ENCODE measurements at regions not wholly inside any gene's neighbourhood (a gene's known extent, or its start where the extent isn't known, plus 50 kb on each side); places are given as distances from the start of the nearest gene placed in this dataset.

- no peak for ATAC-seq
- DNase-seq, result no peak
- no peaks in the 10 kb centered on the region for H3K9me3 ChIP-seq
- 74% methylated on average over 10 of the region's 10 CpGs for WGBS (ENCODE audit: insufficient coverage, low coverage, low lambda C conversion rate, missing lambda C conversion rate)
- intact Hi-C loops (cut with DNase I), result no loop called here
- H3K4me3 ChIP-seq, result no peak overlapping the region
- TF ChIP-seq CTCF (IDR thresholded peaks at IDR 0.05) (no peak), POLR2A (IDR thresholded peaks at IDR 0.05) (no peak)
- H3K27ac ChIP-seq, result no peak overlapping the region
- no peaks in the 10 kb centered on the region for H3K27me3 ChIP-seq
- H3K36me3 ChIP-seq, result no peaks in the 10 kb centered on the region
- no peaks in the 10 kb centered on the region for H3K4me1 ChIP-seq
Observed at GRCh38 chr14:86574051-86574777, 1044.3 kb downstream of the FLRT2 start.

- H3K4me1 ChIP-seq, result no peaks in the 10 kb centered on the region
- no peak for ATAC-seq
- H3K36me3 ChIP-seq, result no peaks in the 10 kb centered on the region
- intact Hi-C loops (cut with DNase I), result no loop called here
- TF ChIP-seq POLR2A (IDR thresholded peaks at IDR 0.05) (no peak), CTCF (IDR thresholded peaks at IDR 0.05) (no peak)
- no peak overlapping the region for H3K4me3 ChIP-seq
- no peaks in the 10 kb centered on the region for H3K9me3 ChIP-seq
- no peaks in the 10 kb centered on the region for H3K27me3 ChIP-seq
- no peak for DNase-seq
- H3K27ac ChIP-seq, result no peak overlapping the region
Observed at GRCh38 chr14:86570371-86570770, 1040.4 kb downstream of the FLRT2 start.

DNA sequence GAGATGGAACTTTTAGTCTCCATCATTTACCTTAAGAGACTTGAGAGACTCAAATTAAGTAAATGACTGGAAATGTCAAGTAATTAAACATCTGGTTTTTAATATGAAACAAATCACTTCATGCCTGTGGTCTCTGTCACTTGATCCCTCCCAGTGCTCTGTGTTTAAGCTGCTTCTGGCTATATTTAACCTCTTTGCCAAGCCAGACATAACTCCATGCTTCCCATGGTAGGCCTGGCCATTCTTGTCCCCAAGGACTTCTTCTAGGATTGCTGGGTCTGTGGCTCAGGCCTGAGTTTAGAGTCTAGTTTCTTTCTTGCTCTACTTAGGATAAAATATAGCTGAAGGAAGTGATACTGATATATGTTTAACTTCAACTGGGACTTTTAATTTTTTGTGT lies 1013.6 kb downstream of the FLRT2 start:
- H3K27me3 ChIP-seq, result no peaks in the 10 kb centered on the region
- no peak for DNase-seq
- no peak for TF ChIP-seq POLR2A (IDR thresholded peaks at IDR 0.05)
- TF ChIP-seq CTCF (IDR thresholded peaks at IDR 0.05), result no peak
- H3K9me3 ChIP-seq, result no peaks in the 10 kb centered on the region
- no peak overlapping the region for H3K27ac ChIP-seq
- no peak for ATAC-seq
- H3K4me1 ChIP-seq, result no peaks in the 10 kb centered on the region
- no peaks in the 10 kb centered on the region for H3K36me3 ChIP-seq
- no peak overlapping the region for H3K4me3 ChIP-seq
- intact Hi-C loops (cut with DNase I), result no loop called here

GRCh38 chr14:86541972-86542371 lies 1012.0 kb downstream of the FLRT2 start:
- H3K4me1 ChIP-seq, result no peaks in the 10 kb centered on the region
- WGBS (ENCODE audit: insufficient coverage, low coverage, low lambda C conversion rate, missing lambda C conversion rate), result 52% methylated on average over 4 of the region's 4 CpGs
- no peaks in the 10 kb centered on the region for H3K27me3 ChIP-seq
- no peak for ATAC-seq
- H3K27ac ChIP-seq, result no peak overlapping the region
- no peaks in the 10 kb centered on the region for H3K36me3 ChIP-seq
- no peak overlapping the region for H3K4me3 ChIP-seq
- H3K9me3 ChIP-seq, result no peaks in the 10 kb centered on the region
- no peak for DNase-seq
- intact Hi-C loops (cut with DNase I), result no loop called here
- TF ChIP-seq POLR2A (IDR thresholded peaks at IDR 0.05) (no peak), CTCF (IDR thresholded peaks at IDR 0.05) (no peak)

Data from right lobe of liver (tissue), 6 donors.